Adipocyte (in vitro differentiated cells): ENCODE measurements at regions not wholly inside any gene's neighbourhood (a gene's known extent, or its start where the extent isn't known, plus 50 kb on each side); places are given as distances from the start of the nearest gene placed in this dataset.
"Not testable (repeated sequence)": the region's sequence is repeated elsewhere in the genome, so short reads cannot be mapped to it uniquely, and the experiment has no call there.

ENCODE experiments used
- DNase-seq: peaks from one replicate; pipeline ENCODE4 v3.0.0-alpha.2; 2015; ENCODE audit warnings: low read depth
- H3K27me3 ChIP-seq: replicated peaks from 2 replicates; pipeline ENCODE4 v1.7.0; 2013; ENCODE audit warnings: mild to moderate bottlenecking, low read length, moderate library complexity; ENCODE audit not compliant: control insufficient read depth, insufficient read depth
- H3K36me3 ChIP-seq: 2 replicates; pipeline ENCODE4 v1.7.0; 2013; ENCODE audit warnings: low read length, mild to moderate bottlenecking, moderate library complexity; ENCODE audit not compliant: control insufficient read depth, insufficient read depth, severe bottlenecking
- H3K4me1 ChIP-seq: 2 replicates; pipeline ENCODE4 v1.7.0; 2013; ENCODE audit warnings: mild to moderate bottlenecking, low read length, moderate library complexity; ENCODE audit not compliant: control insufficient read depth, insufficient read depth
- H3K4me3 ChIP-seq: 2 replicates; pipeline ENCODE4 v1.7.0; 2013; ENCODE audit warnings: mild to moderate bottlenecking, low read length, moderate library complexity
- H3K9ac ChIP-seq: 2 replicates; pipeline ENCODE4 v1.7.0; 2013; ENCODE audit warnings: mild to moderate bottlenecking, low read length, moderate library complexity
- H3K9me3 ChIP-seq: 2 replicates; pipeline ENCODE4 v1.7.0; 2013; ENCODE audit warnings: mild to moderate bottlenecking, low read length, moderate library complexity; ENCODE audit not compliant: control insufficient read depth

DNA sequence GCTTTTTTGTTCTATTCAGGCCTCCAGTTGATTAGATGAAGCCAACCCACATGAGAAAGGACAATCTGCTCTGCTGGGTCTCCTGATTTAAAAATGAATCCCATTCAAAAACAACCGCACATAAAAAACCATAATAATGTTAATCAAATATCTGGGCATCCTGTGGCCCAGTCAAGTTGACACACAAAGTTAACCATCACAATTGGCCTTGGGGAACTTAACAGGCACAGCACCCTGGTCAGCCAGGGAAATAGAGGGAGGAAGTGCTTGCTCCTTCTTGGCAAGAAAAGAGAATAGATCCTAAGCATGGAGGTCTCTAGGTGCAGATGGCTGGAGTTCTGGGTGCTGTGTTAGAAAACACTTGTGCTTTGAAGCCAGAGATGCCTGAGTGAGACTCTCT lies 109.6 kb upstream of the OLIG2 start:
- H3K4me1 ChIP-seq, result no peaks in the 10 kb centered on the region
- no peak overlapping the region for H3K4me3 ChIP-seq
- peaks cover 5% of the 10 kb centered on the region for H3K27me3 ChIP-seq
- DNase-seq, result no peak
- no peak overlapping the region for H3K9ac ChIP-seq
- peaks cover 15% of the 10 kb centered on the region for H3K9me3 ChIP-seq
- no peaks in the 10 kb centered on the region for H3K36me3 ChIP-seq

DNA sequence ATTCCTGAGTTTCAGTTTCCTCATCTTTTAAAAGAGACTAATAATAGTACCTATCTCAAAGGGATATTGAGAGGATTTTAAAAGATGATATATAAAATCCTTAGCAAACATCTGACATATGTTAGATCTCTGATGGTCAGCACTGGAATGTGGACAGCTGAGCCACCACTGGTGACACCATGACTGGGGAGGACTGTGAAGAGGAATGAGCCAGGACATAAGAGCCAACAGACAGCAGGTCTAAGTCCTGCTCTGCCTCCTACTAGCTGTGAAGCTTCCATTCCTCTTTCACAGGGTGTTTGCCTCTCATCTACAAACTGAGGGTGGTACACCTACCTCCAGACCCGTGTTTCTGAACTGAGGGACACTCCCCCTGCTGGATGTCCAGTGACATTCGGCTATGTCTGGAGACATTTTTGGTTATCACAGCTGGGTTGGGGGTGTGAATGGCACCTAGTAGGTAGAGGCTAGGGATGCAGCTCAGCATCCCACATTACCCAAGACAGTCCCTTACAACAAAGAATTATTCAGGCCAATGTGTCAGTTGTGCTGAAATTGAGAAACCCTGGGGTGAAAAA lies 109.1 kb upstream of the OLIG2 start:
- no peaks in the 10 kb centered on the region for H3K36me3 ChIP-seq
- peaks cover 15% of the 10 kb centered on the region for H3K9me3 ChIP-seq
- peaks cover 5% of the 10 kb centered on the region for H3K27me3 ChIP-seq
- no peaks in the 10 kb centered on the region for H3K4me1 ChIP-seq
- DNase-seq, result no peak
- no peak overlapping the region for H3K9ac ChIP-seq
- H3K4me3 ChIP-seq, result no peak overlapping the region

DNA sequence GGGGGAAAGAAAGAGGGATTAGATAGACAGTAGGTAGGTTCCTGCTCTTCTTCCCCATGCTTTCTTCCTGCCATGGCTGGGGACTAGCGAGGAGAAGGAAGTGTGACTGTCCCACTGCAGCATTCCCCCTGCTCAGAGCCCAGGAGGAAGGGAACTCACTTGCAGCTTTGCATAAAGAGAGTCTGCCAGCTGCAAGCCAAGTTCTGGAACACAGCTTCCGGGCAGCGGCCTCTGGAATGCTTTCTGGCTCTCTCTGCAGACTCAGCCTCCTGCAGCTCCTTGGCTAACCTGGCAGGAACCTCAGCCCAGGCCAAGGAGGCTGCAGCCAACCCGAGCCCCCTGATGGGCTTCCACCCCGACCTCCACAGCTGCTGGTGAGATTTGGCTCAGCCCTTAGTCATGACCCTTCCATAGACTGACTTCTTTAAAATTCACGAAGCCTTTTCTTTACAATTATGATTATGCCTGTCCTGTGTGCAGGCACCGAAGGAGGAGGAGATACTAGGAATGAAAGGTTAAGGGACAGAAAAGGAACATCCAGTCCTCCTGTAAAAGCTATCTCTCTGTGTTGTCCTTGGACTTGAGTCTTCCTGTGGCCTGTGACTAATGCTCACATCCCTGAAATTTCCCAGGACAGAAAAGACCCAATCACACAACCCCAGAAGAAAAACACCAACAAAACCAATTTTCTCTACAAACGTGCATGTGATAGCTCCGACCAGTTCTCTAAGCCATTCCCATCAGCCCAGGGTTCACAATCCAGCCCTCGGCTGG lies 108.2 kb upstream of the OLIG2 start:
- peaks cover 15% of the 10 kb centered on the region for H3K9me3 ChIP-seq
- H3K27me3 ChIP-seq, result peaks cover 8% of the 10 kb centered on the region
- no peak overlapping the region for H3K9ac ChIP-seq
- no peaks in the 10 kb centered on the region for H3K4me1 ChIP-seq
- peak; percentile 7 for DNase-seq
- H3K36me3 ChIP-seq, result no peaks in the 10 kb centered on the region
- H3K4me3 ChIP-seq, result no peak overlapping the region

DNA sequence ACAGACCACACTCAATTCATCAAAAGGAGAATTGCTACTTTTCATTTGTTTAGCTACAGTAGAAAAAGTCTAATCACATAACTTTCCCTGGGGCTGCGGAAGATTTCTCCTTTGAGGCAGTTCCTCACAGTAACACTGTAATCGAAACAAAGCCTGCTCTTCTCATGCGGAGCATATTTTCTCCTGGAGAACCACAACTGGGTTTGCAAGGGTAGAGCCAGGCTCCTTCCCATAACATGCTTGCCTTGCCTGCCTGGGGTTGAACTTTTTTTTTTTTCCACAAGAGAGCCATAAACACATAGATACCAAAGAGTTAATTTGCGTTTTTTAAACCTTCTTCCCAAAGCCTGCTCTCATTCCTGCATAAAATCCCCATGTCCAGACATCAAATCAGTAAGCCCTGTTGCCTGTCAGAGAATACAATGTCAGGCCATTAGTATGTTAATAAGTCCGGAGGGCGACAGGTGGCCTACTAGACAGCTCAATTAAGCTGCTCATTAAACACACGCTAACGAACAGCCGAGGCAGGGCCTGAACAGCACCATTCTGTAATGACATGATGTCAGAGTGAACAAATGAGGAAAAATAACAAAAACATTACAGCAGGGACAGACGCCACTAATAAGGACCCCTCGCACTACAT lies 107.1 kb upstream of the OLIG2 start:
- H3K4me1 ChIP-seq, result no peaks in the 10 kb centered on the region
- peaks cover 16% of the 10 kb centered on the region for H3K9me3 ChIP-seq
- H3K36me3 ChIP-seq, result no peaks in the 10 kb centered on the region
- H3K27me3 ChIP-seq, result peaks cover 9% of the 10 kb centered on the region
- no peak for DNase-seq
- H3K4me3 ChIP-seq, result no peak overlapping the region
- no peak overlapping the region for H3K9ac ChIP-seq

DNA sequence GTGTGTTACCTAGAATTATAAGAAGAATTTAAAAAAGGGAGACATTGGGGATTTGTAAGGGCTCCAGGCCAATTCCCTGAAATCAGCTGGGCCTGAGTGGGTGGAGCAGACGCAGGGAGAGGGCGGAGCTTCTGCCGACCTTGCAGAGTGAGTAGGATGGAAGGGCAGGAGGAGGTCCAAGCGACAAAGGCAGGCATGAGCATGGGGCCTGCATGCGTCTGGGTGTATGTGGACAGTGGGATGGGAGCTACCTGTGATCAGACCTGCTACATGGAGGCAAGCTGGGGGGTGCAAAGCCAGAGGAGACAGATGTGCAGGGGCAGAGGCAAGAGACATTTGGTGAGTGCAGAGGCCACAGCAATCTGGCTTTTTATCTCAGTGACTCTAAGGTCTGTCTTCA lies 105.3 kb upstream of the OLIG2 start:
- Histone ChIP-seq H3K27me3 (peaks cover 9% of the 10 kb centered on the region), H3K4me1 (no peaks in the 10 kb centered on the region), H3K4me3 (no peak overlapping the region), H3K9me3 (peaks cover 32% of the 10 kb centered on the region), H3K9ac (no peak overlapping the region), H3K36me3 (no peaks in the 10 kb centered on the region)
- no peak for DNase-seq

DNA sequence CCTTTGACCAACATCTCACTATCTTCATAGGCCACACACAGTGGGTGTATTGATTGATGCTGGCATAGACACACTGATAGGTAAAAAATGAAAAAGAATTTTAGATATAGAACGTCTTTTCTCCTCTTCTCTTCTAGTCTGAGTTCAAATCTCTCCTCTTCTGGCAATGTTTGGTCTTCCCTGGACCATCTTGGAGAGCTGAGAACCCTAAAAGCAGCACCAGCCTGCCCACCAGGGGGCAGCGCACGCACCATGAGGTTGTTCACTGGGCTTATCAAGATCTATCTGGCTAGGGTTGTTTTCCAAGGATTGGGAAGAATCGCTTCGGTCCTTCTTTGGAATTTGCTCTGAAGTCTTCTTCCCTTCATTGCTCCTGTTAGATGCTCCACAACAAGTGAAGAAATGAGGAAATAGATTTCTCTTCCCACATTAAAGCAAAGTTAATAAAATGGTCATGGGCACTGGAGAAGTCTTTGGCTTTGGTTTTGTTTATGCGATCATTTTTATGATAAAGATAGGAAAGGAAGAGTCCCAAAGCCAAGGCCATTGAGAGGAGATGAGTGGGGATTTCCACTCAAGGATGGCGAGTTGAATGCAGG lies 104.0 kb upstream of the OLIG2 start:
- H3K9me3 ChIP-seq, result peaks cover 26% of the 10 kb centered on the region

DNA sequence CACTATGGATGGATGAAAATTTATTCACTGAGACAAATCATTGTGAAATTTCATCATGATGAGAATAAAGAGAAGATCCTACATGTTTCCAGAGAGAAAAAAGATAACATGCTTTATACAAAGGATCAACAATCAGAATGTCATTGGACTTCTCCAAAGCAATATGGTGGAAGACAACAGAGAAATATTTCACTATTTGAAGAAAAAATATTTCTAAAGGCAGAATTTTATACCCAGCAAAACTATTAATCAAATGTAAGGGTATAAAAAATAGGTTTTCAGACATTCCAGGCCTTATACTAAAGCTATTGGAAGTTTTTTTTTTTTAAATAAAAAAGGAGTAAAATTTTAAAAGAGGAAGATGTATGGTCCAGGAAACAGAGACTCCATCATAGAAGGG lies 100.6 kb upstream of the OLIG2 start:
- Histone ChIP-seq H3K4me1 (no peaks in the 10 kb centered on the region), H3K36me3 (no peaks in the 10 kb centered on the region), H3K9ac (no peak overlapping the region), H3K9me3 (peaks cover 25% of the 10 kb centered on the region), H3K27me3 (peaks cover 4% of the 10 kb centered on the region), H3K4me3 (no peak overlapping the region)
- no peak for DNase-seq

More for the DNA sequence above, 104.0 kb upstream of the OLIG2 start:
- DNase-seq, result no peak
- no peaks in the 10 kb centered on the region for H3K4me1 ChIP-seq
- no peak overlapping the region for H3K9ac ChIP-seq
- no peaks in the 10 kb centered on the region for H3K36me3 ChIP-seq
- H3K27me3 ChIP-seq, result peaks cover 9% of the 10 kb centered on the region
- H3K4me3 ChIP-seq, result no peak overlapping the region

DNA sequence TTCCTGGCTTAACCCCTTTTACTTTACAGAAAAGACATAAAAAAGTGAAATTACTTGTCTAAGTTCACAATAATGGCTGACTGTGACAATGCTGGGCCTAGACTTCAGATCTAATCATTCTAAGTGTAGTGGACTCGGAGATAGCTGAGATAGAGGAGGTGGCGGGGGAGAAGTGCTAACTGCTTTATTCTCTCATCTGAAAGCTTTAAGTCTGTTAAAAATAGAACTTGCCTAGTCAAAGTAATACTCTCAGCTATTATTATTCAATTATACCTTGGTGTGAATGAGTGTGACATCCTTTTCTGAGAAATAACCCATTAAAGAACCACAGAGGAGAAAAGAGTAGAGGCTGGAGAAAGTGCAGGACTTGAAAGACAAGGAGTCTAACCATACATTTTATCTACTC lies 96.1 kb upstream of the OLIG2 start:
- Histone ChIP-seq H3K4me1 (no peaks in the 10 kb centered on the region), H3K36me3 (no peaks in the 10 kb centered on the region), H3K9me3 (peaks cover 15% of the 10 kb centered on the region), H3K4me3 (no peak overlapping the region), H3K9ac (no peak overlapping the region), H3K27me3 (peaks cover 4% of the 10 kb centered on the region)
- DNase-seq, result no peak

DNA sequence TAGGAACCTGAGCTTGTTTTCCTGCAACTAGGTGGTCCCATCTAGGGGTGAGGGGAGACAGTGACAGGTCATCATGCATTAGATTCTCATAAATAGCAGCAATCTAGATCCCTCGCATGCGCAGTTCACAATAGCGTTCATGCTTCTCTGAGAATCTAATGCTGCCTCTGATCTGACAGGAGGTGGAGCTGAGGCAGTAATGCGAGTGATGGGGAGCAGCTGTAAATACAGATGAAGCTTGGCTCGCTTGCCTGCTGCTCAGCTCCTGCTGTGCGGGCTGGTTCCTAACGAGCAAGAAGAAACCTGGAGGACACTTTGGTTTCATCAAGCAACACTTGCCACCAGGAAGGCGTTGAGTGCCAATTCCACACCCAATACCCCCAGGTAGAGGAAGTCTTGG lies 95.1 kb upstream of the OLIG2 start:
- DNase-seq, result no peak
- H3K9ac ChIP-seq, result no peak overlapping the region

DNA sequence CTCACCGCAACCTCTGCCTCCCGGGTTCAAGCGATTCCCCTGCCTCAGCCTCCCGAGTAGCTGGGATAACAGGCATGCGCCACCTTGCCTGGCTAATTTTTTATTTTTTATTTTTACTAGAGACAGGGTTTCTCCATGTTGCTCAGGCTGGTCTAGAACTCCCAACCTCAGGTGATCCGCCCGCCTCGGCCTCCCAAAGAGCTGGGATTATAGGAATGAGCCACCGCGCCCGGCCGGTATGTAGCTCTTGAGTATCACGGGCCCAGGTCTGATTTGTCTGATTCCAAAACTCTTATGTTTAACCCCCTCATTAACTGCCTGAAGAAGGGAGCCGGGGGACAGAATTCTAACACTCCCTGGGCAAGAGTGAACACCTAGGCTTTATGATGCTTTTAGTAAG lies 91.7 kb upstream of the OLIG2 start:
- not testable (repeated sequence) for H3K9ac ChIP-seq, DNase-seq, H3K4me1 ChIP-seq, H3K4me3 ChIP-seq, H3K36me3 ChIP-seq, H3K9me3 ChIP-seq
- H3K27me3 ChIP-seq, result peaks cover 16% of the 10 kb centered on the region

More for the DNA sequence above, 95.1 kb upstream of the OLIG2 start:
- Histone ChIP-seq H3K4me1 (no peaks in the 10 kb centered on the region), H3K36me3 (no peaks in the 10 kb centered on the region), H3K9me3 (peaks cover 5% of the 10 kb centered on the region), H3K4me3 (no peak overlapping the region), H3K27me3 (peaks cover 4% of the 10 kb centered on the region)

DNA sequence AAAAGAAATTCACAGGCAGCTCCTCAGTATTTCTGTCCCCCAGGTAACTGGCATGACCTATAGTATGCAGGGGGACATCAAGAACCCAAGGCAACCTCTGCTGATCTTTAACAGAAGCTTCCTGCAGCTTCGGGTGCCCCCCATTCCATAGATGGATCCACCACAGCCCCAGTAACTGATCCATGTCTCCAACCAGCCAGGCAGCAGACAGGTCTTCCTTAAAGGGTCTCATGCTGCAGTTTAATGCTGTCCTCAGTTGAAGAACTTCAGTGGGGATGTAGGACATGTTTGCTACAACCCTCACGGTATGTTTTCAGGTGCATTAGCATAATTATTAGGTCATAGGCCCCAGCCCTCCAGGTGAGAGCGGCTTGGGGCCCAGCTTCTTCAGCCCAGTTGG lies 90.9 kb upstream of the OLIG2 start:
- H3K4me1 ChIP-seq, result no peaks in the 10 kb centered on the region
- no peak overlapping the region for H3K9ac ChIP-seq
- DNase-seq, result no peak

More for the DNA sequence above, 90.9 kb upstream of the OLIG2 start:
- Histone ChIP-seq H3K4me3 (no peak overlapping the region), H3K27me3 (peaks cover 21% of the 10 kb centered on the region), H3K36me3 (no peaks in the 10 kb centered on the region), H3K9me3 (no peaks in the 10 kb centered on the region)
